ENCODE measurements at regions not wholly inside any gene's neighbourhood (a gene's known extent, or its start where the extent isn't known, plus 50 kb on each side); places are given as distances from the start of the nearest gene placed in this dataset.
A peak's percentile ranks its signal among the peaks of the same experiment; 100 is the strongest.
"Not testable (repeated sequence)": the region's sequence is repeated elsewhere in the genome, so short reads cannot be mapped to it uniquely, and the experiment has no call there.

- no peak overlapping the region for H3K27ac ChIP-seq (ENCODE audit: low read depth, low read length)
- no peaks in the 10 kb centered on the region for H3K27me3 ChIP-seq (ENCODE audit: control insufficient read depth, insufficient read depth, low read length)
- no peak overlapping the region for H3K4me3 ChIP-seq (ENCODE audit: low read depth, low read length)
- H3K36me3 ChIP-seq (ENCODE audit: control insufficient read depth, insufficient read depth, low read length) = no peaks in the 10 kb centered on the region
- H3K4me1 ChIP-seq (ENCODE audit: control insufficient read depth, insufficient read depth, low read length) = no peaks in the 10 kb centered on the region
- no peaks in the 10 kb centered on the region for H3K9me3 ChIP-seq (ENCODE audit: control insufficient read depth, insufficient read depth, low read length)
- DNase-seq (ENCODE audit: low read depth in 4 of 6, low spot score in 6 of 6) = no peak
- WGBS (ENCODE audit: insufficient coverage) = no CpG with 5 or more reads among the region's 1 CpG
Measured at GRCh38 chr10:9339716-9340115, 1285.2 kb downstream of the GATA3 start.

GRCh38 chr10:9342885-9343570 lies 1288.5 kb downstream of the GATA3 start:
- H3K4me1 ChIP-seq (ENCODE audit: control insufficient read depth, insufficient read depth, low read length) = no peaks in the 10 kb centered on the region
- WGBS (ENCODE audit: insufficient coverage) = no CpG with 5 or more reads among the region's 5 CpGs
- no peak overlapping the region for H3K27ac ChIP-seq (ENCODE audit: low read depth, low read length)
- peak; percentile 46 to 93 (median 48) for DNase-seq (ENCODE audit: low read depth in 4 of 6, low spot score in 6 of 6)
- no peak overlapping the region for H3K4me3 ChIP-seq (ENCODE audit: low read depth, low read length)
- no peaks in the 10 kb centered on the region for H3K27me3 ChIP-seq (ENCODE audit: control insufficient read depth, insufficient read depth, low read length)
- H3K36me3 ChIP-seq (ENCODE audit: control insufficient read depth, insufficient read depth, low read length) = no peaks in the 10 kb centered on the region
- H3K9me3 ChIP-seq (ENCODE audit: control insufficient read depth, insufficient read depth, low read length) = no peaks in the 10 kb centered on the region

GRCh38 chr10:9347933-9348332 lies 1293.4 kb downstream of the GATA3 start:
- H3K36me3 ChIP-seq (ENCODE audit: control insufficient read depth, insufficient read depth, low read length); H3K4me3 ChIP-seq (ENCODE audit: low read depth, low read length); H3K27me3 ChIP-seq (ENCODE audit: control insufficient read depth, insufficient read depth, low read length); DNase-seq (ENCODE audit: low read depth in 4 of 6, low spot score in 6 of 6); H3K27ac ChIP-seq (ENCODE audit: low read depth, low read length); H3K4me1 ChIP-seq (ENCODE audit: control insufficient read depth, insufficient read depth, low read length); H3K9me3 ChIP-seq (ENCODE audit: control insufficient read depth, insufficient read depth, low read length): not testable (repeated sequence)
- WGBS (ENCODE audit: insufficient coverage) = no CpG with 5 or more reads among the region's 3 CpGs

- Histone ChIP-seq H3K36me3 (ENCODE audit: control insufficient read depth, insufficient read depth, low read length) (no peaks in the 10 kb centered on the region), H3K9me3 (ENCODE audit: control insufficient read depth, insufficient read depth, low read length) (no peaks in the 10 kb centered on the region), H3K4me3 (ENCODE audit: low read depth, low read length) (no peak overlapping the region), H3K4me1 (ENCODE audit: control insufficient read depth, insufficient read depth, low read length) (no peaks in the 10 kb centered on the region), H3K27ac (ENCODE audit: low read depth, low read length) (no peak overlapping the region), H3K27me3 (ENCODE audit: control insufficient read depth, insufficient read depth, low read length) (no peaks in the 10 kb centered on the region)
- no peak for DNase-seq (ENCODE audit: low read depth in 4 of 6, low spot score in 6 of 6)
- WGBS (ENCODE audit: insufficient coverage) = 18% methylated on average over 2 of the region's 4 CpGs
Measured at GRCh38 chr10:9357471-9357870, 1303.0 kb downstream of the GATA3 start.

- DNase-seq (ENCODE audit: low read depth in 4 of 6, low spot score in 6 of 6) = no peak
- Histone ChIP-seq H3K4me1 (ENCODE audit: control insufficient read depth, insufficient read depth, low read length) (no peaks in the 10 kb centered on the region), H3K27me3 (ENCODE audit: control insufficient read depth, insufficient read depth, low read length) (no peaks in the 10 kb centered on the region), H3K4me3 (ENCODE audit: low read depth, low read length) (no peak overlapping the region), H3K9me3 (ENCODE audit: control insufficient read depth, insufficient read depth, low read length) (no peaks in the 10 kb centered on the region), H3K36me3 (ENCODE audit: control insufficient read depth, insufficient read depth, low read length) (no peaks in the 10 kb centered on the region), H3K27ac (ENCODE audit: low read depth, low read length) (no peak overlapping the region)
- no CpG with 5 or more reads among the region's 5 CpGs for WGBS (ENCODE audit: insufficient coverage)
Measured at GRCh38 chr10:9362721-9363120, 1308.2 kb downstream of the GATA3 start.

- Histone ChIP-seq H3K9me3 (ENCODE audit: control insufficient read depth, insufficient read depth, low read length) (no peaks in the 10 kb centered on the region), H3K27ac (ENCODE audit: low read depth, low read length) (no peak overlapping the region), H3K27me3 (ENCODE audit: control insufficient read depth, insufficient read depth, low read length) (no peaks in the 10 kb centered on the region), H3K36me3 (ENCODE audit: control insufficient read depth, insufficient read depth, low read length) (no peaks in the 10 kb centered on the region), H3K4me3 (ENCODE audit: low read depth, low read length) (no peak overlapping the region), H3K4me1 (ENCODE audit: control insufficient read depth, insufficient read depth, low read length) (no peaks in the 10 kb centered on the region)
- 96% methylated on average over 15 of the region's 15 CpGs for WGBS (ENCODE audit: insufficient coverage)
- no peak for DNase-seq (ENCODE audit: low read depth in 4 of 6, low spot score in 6 of 6)
Measured at GRCh38 chr10:9379183-9379582, 1324.7 kb downstream of the GATA3 start.

- peak in 1 of 6 donors; percentile 23 for DNase-seq (ENCODE audit: low read depth in 4 of 6, low spot score in 6 of 6)
- no peak overlapping the region for H3K27ac ChIP-seq (ENCODE audit: low read depth, low read length)
- H3K4me3 ChIP-seq (ENCODE audit: low read depth, low read length) = no peak overlapping the region
- no peaks in the 10 kb centered on the region for H3K4me1 ChIP-seq (ENCODE audit: control insufficient read depth, insufficient read depth, low read length)
- no peaks in the 10 kb centered on the region for H3K27me3 ChIP-seq (ENCODE audit: control insufficient read depth, insufficient read depth, low read length)
- H3K36me3 ChIP-seq (ENCODE audit: control insufficient read depth, insufficient read depth, low read length) = no peaks in the 10 kb centered on the region
- no peaks in the 10 kb centered on the region for H3K9me3 ChIP-seq (ENCODE audit: control insufficient read depth, insufficient read depth, low read length)
- WGBS (ENCODE audit: insufficient coverage) = 50% methylated on average over 3 of the region's 5 CpGs
Measured at GRCh38 chr10:9381733-9382532, 1327.4 kb downstream of the GATA3 start.

- Histone ChIP-seq H3K36me3 (ENCODE audit: control insufficient read depth, insufficient read depth, low read length) (no peaks in the 10 kb centered on the region), H3K4me3 (ENCODE audit: low read depth, low read length) (no peak overlapping the region), H3K9me3 (ENCODE audit: control insufficient read depth, insufficient read depth, low read length) (no peaks in the 10 kb centered on the region)
Measured at GRCh38 chr10:9382533-9382866, 1328.0 kb downstream of the GATA3 start.

GRCh38 chr10:9390516-9390915 lies 1336.0 kb downstream of the GATA3 start:
- no peak overlapping the region for H3K27ac ChIP-seq (ENCODE audit: low read depth, low read length)
- H3K36me3 ChIP-seq (ENCODE audit: control insufficient read depth, insufficient read depth, low read length) = no peaks in the 10 kb centered on the region
- H3K4me3 ChIP-seq (ENCODE audit: low read depth, low read length) = no peak overlapping the region
- DNase-seq (ENCODE audit: low read depth in 4 of 6, low spot score in 6 of 6) = no peak
- H3K4me1 ChIP-seq (ENCODE audit: control insufficient read depth, insufficient read depth, low read length) = no peaks in the 10 kb centered on the region
- no peaks in the 10 kb centered on the region for H3K9me3 ChIP-seq (ENCODE audit: control insufficient read depth, insufficient read depth, low read length)
- no peaks in the 10 kb centered on the region for H3K27me3 ChIP-seq (ENCODE audit: control insufficient read depth, insufficient read depth, low read length)
- no CpG with 5 or more reads among the region's 3 CpGs for WGBS (ENCODE audit: insufficient coverage)

More at GRCh38 chr10:9382533-9382866, 1328.0 kb downstream of the GATA3 start:
- no peaks in the 10 kb centered on the region for H3K27me3 ChIP-seq (ENCODE audit: control insufficient read depth, insufficient read depth, low read length)
- no peak for DNase-seq (ENCODE audit: low read depth in 4 of 6, low spot score in 6 of 6)
- no peaks in the 10 kb centered on the region for H3K4me1 ChIP-seq (ENCODE audit: control insufficient read depth, insufficient read depth, low read length)
- H3K27ac ChIP-seq (ENCODE audit: low read depth, low read length) = no peak overlapping the region
- WGBS (ENCODE audit: insufficient coverage) = 82% methylated on average over 2 of the region's 3 CpGs
